Motor neuron (in vitro differentiated cells): ENCODE measurements at regions not wholly inside any gene's neighbourhood (a gene's known extent, or its start where the extent isn't known, plus 50 kb on each side); places are given as distances from the start of the nearest gene placed in this dataset.
"Not testable (repeated sequence)": the region's sequence is repeated elsewhere in the genome, so short reads cannot be mapped to it uniquely, and the experiment has no call there.

ENCODE experiments used
- ATAC-seq, 8 experiments: fragments of 200-7000 bp; cut with Tn5 transposase; replicated peaks in 6 of 8; 2 replicates each; pipeline ENCODE4 v1.8.0; 2021; ENCODE audit warnings: mild to moderate bottlenecking in 8 of 8, moderate library complexity in 8 of 8
- H3K27ac ChIP-seq, 2 donors: fragments of 250-450 bp; sonication (Bioruptor Pico); 2 replicates each; pipeline ENCODE4 v1.9.0; 2021; ENCODE audit warnings: antibody characterized with exemption in 2 of 2, mild to moderate bottlenecking in 2 of 2, moderate library complexity in 1 of 2
- H3K4me1 ChIP-seq, 2 donors: fragments of 250-450 bp; sonication (Bioruptor Pico); replicated peaks in 1 of 2; 2 replicates each; pipeline ENCODE4 v1.6.1; 2021; ENCODE audit warnings: antibody characterized with exemption in 2 of 2, mild to moderate bottlenecking in 2 of 2, moderate library complexity in 1 of 2
- H3K4me3 ChIP-seq, 5 donors: fragments of 250-450 bp; sonication (Bioruptor Pico); 2 replicates each; pipeline ENCODE4 v1.9.0; 2021; ENCODE audit warnings: antibody characterized with exemption in 5 of 5, mild to moderate bottlenecking in 5 of 5, moderate library complexity in 4 of 5
- WGBS, 10 experiments: fragments of 450-650 bp; shearing (Covaris generic); methylation state at CpG; one replicate each; pipeline ENCODE4 v1.0.0; 2022; 5-methylcytosine and 5-hydroxymethylcytosine counted together
- in situ Hi-C, 9 experiments: fragments of 400-800 bp; cut with MboI; loops; one replicate each; pipeline ENCODE4 v1.15.0; 2021; ENCODE audit warnings: low sequenced_read_pairs in 9 of 9, low pct_unique_long_range_greater_than_20kb in 2 of 9; ENCODE audit not compliant: unreplicated experiment in 9 of 9

DNA sequence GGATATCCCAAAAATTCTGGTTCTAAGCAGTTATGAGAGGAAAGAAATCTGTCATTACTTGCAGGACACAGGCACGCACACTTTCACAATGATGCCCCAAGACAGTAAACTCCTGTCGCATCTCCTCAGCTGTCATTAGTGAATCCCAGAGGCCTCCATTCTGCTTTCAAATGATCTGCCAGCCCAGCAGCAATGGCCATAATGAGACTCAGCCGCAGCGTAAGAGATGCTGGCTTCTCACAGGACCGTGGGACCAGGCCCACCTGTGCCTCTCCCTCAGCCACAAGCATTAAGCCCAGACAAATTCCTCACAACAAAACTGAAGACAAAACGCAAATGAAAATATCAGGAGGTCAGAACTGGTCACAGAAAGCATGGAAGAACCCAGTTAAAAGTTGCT, 98.0 kb upstream of the VLDLR start:
- no peak for ATAC-seq
- Histone ChIP-seq H3K4me3 (no peak overlapping the region), H3K4me1 (no peaks in the 10 kb centered on the region), H3K27ac (no peak overlapping the region)
- WGBS, 10 experiments, result 77 to 100% (median 92%) methylated on average over 1 to 6 of the region's 6 CpGs; no CpG with 5 or more reads in 3 of the 10 experiments
- in situ Hi-C loops, result no loop called here

DNA sequence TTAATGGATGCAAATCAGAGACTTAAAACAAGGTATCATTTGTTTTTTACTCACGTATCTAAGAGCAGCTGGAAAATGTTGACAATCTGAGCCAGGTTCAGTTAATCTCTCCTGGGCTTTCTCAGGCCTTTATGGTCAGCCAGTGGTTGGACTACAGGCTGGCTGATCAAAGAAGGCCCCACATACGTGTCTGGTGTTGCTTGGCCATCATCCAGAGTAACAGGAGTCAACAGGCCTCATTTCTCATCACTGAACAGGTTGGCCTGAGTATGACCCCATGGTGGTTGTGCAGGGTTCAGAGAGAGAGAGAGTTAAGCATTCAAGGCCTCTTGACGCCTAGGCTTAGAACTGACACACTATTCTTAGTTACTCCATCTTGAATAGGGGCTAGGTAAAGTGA, 97.0 kb upstream of the VLDLR start:
- H3K4me1 ChIP-seq, result no peaks in the 10 kb centered on the region
- WGBS, 10 experiments, result 25 to 86% (median 60%) methylated on average over 1 to 3 of the region's 3 CpGs; no CpG with 5 or more reads in 1 of the 10 experiments
- ATAC-seq, result no peak
- H3K27ac ChIP-seq, result no peak overlapping the region
- H3K4me3 ChIP-seq, result no peak overlapping the region
- in situ Hi-C loops, result no loop called here

GRCh38 chr9:2525147-2525546, 96.4 kb upstream of the VLDLR start:
- H3K27ac ChIP-seq, result no peak overlapping the region
- 0 to 80% (median 63%) methylated on average over 1 to 2 of the region's 2 CpGs; no CpG with 5 or more reads in 4 of the 10 experiments for WGBS, 10 experiments
- in situ Hi-C loops, result no loop called here

GRCh38 chr9:2526071-2526828, 95.3 kb upstream of the VLDLR start:
- H3K4me1 ChIP-seq, result no peaks in the 10 kb centered on the region
- in situ Hi-C loops, result no loop called here
- peak in 4 of 8 experiments; percentile 22 to 95 (median 94) for ATAC-seq
- WGBS, 10 experiments, result 0 to 100% (median 50%) methylated on average over 1 to 2 of the region's 2 CpGs; no CpG with 5 or more reads in 1 of the 10 experiments
- H3K4me3 ChIP-seq, result no peak overlapping the region
- no peak overlapping the region for H3K27ac ChIP-seq

More at GRCh38 chr9:2525147-2525546, 96.4 kb upstream of the VLDLR start:
- peak in 5 of 8 experiments; percentile 8 to 52 (median 23) for ATAC-seq
- H3K4me1 ChIP-seq, result no peaks in the 10 kb centered on the region
- H3K4me3 ChIP-seq, result no peak overlapping the region

DNA sequence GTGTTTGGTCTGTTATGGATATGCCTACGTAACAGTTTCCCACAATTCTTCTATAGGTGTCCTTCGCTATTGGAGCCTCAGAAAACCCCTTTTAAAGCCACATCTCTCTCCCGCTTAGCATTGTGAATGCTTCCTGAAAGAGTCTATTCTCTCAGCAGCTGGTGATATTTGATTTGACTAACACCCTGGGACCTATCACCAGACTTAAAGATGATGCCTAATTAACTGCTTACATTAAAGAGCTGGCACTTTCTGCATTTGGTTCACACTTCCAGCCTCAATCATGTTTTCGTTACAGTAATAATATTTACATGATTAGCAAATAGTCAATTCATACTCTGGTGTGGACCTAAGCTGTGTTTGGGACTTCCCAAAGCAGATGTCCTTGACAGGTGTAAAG, 90.1 kb upstream of the VLDLR start:
- H3K4me3 ChIP-seq, result no peak overlapping the region
- in situ Hi-C loops, result no loop called here
- no peak for ATAC-seq
- WGBS, 10 experiments, result 74 to 95% (median 82%) methylated on average over 1 to 4 of the region's 4 CpGs; no CpG with 5 or more reads in 2 of the 10 experiments
- no peaks in the 10 kb centered on the region for H3K4me1 ChIP-seq
- no peak overlapping the region for H3K27ac ChIP-seq

- no peaks in the 10 kb centered on the region for H3K4me1 ChIP-seq
- ATAC-seq, result no peak
- no peak overlapping the region for H3K27ac ChIP-seq
- in situ Hi-C loops, result no loop called here
- WGBS, 10 experiments, result 45 to 100% (median 67%) methylated on average over 1 to 2 of the region's 2 CpGs; no CpG with 5 or more reads in 1 of the 10 experiments
- H3K4me3 ChIP-seq, result no peak overlapping the region
Measured at GRCh38 chr9:2536511-2536910, 85.1 kb upstream of the VLDLR start.

- H3K4me1 ChIP-seq, result no peaks in the 10 kb centered on the region
- no peak overlapping the region for H3K4me3 ChIP-seq
- H3K27ac ChIP-seq, result no peak overlapping the region
- in situ Hi-C loops, result no loop called here
- no peak for ATAC-seq
- 41 to 100% (median 81%) methylated on average over 1 to 6 of the region's 6 CpGs for WGBS, 10 experiments
Measured at GRCh38 chr9:2545881-2546490, 75.6 kb upstream of the VLDLR start.

GRCh38 chr9:2555899-2556600, 65.5 kb upstream of the VLDLR start:
- ATAC-seq, H3K4me1 ChIP-seq, in situ Hi-C loops, H3K27ac ChIP-seq, H3K4me3 ChIP-seq: not testable (repeated sequence)
- 42 to 100% (median 82%) methylated on average over 1 to 7 of the region's 7 CpGs for WGBS, 10 experiments

GRCh38 chr9:2557693-2558092, 63.9 kb upstream of the VLDLR start:
- H3K4me3 ChIP-seq, result no peak overlapping the region
- no peaks in the 10 kb centered on the region for H3K4me1 ChIP-seq
- in situ Hi-C loops, result no loop called here
- ATAC-seq, result no peak
- WGBS, 10 experiments, result 61 to 100% (median 92%) methylated on average over 1 of the region's 1 CpG
- no peak overlapping the region for H3K27ac ChIP-seq

DNA sequence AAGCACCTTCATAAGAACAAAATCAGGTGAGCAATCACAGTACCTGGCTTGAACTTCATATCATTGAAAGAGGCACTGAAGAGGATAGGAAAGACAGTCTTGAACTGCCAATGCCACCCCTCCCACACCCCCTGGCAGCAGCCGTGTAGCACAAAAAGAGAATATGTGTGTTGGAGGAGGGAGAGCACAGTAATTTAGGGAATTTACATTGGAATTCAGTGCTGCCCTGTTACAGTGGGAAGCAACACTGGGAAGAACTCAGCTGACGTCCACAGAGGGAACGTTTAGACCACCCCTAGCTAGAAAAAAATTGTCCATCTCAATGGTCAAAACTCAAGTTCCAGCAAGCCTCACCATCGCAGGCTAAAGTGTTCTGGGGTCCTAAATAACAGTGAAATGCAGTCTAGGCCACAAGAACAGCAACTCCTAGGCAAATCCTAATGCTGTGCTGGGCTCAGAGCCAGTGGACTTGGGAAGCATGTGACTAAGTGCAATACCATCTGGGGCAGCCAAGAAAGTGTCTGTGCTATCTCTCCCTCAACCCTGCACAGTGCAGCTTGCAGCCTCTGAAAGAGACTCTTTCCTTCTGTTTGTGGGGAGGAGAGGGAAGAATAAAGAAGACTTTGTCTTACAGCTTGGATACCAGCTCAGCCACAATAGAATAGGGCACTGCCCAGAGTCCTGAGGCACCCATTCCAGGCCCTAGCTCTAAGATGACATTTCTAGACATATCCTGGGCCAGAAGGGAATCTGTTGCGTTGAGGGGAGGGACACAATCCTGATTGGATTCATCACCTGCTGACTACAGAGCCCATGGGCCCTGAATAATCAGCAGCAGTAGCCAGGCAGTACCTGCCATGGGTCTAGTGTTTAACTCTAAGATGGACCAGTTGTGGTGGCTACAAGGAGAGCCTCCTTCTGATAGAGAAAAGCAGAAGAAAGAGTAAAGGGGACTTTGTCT, 62.1 kb upstream of the VLDLR start:
- in situ Hi-C loops, result no loop called here
- H3K27ac ChIP-seq, result no peak overlapping the region
- no peak overlapping the region for H3K4me3 ChIP-seq
- no peaks in the 10 kb centered on the region for H3K4me1 ChIP-seq
- 0 to 100% (median 78%) methylated on average over 1 to 3 of the region's 5 CpGs; no CpG with 5 or more reads in 1 of the 10 experiments for WGBS, 10 experiments
- ATAC-seq, result peak in 6 of 8 experiments; percentile 36 to 99 (median 88)

- H3K4me3 ChIP-seq, result no peak overlapping the region
- H3K27ac ChIP-seq, result no peak overlapping the region
- no peaks in the 10 kb centered on the region for H3K4me1 ChIP-seq
- in situ Hi-C loops, result no loop called here
- peak in 2 of 8 experiments; percentile 43 to 94 for ATAC-seq
Measured at GRCh38 chr9:2560180-2560579, 61.4 kb upstream of the VLDLR start.

GRCh38 chr9:2565676-2566340, 55.8 kb upstream of the VLDLR start:
- WGBS, 10 experiments, result 83 to 100% (median 98%) methylated on average over 2 to 6 of the region's 6 CpGs
- H3K4me3 ChIP-seq, result no peak overlapping the region
- in situ Hi-C loops, result no loop called here
- H3K27ac ChIP-seq, result no peak overlapping the region
- no peaks in the 10 kb centered on the region for H3K4me1 ChIP-seq
- no peak for ATAC-seq
